SJCRH30 (cell line): ENCODE measurements at regions not wholly inside any gene's neighbourhood (a gene's known extent, or its start where the extent isn't known, plus 50 kb on each side); places are given as distances from the start of the nearest gene placed in this dataset.

Experiments used
- DNase-seq, 2 experiments: peaks; one replicate each; pipeline ENCODE4 v3.0.0-alpha.2; 2015 to 2020
- H3K27ac ChIP-seq: fragments of 250-450 bp; sonication (Bioruptor Pico); 2 replicates; pipeline ENCODE4 v1.5.1; 2020; ENCODE audit warnings: mild to moderate bottlenecking, moderate library complexity
- H3K27me3 ChIP-seq: fragments of 250-450 bp; sonication (Bioruptor Pico); 2 replicates; pipeline ENCODE4 v1.5.1; 2020; ENCODE audit warnings: mild to moderate bottlenecking, moderate library complexity
- H3K36me3 ChIP-seq: fragments of 250-450 bp; sonication (Bioruptor Pico); 2 replicates; pipeline ENCODE4 v1.5.1; 2020; ENCODE audit warnings: mild to moderate bottlenecking, moderate library complexity
- H3K4me1 ChIP-seq: fragments of 250-450 bp; sonication (Bioruptor Pico); 2 replicates; pipeline ENCODE4 v1.5.1; 2020; ENCODE audit warnings: mild to moderate bottlenecking, moderate library complexity
- H3K4me3 ChIP-seq: fragments of 250-450 bp; sonication (Bioruptor Pico); 2 replicates; pipeline ENCODE4 v1.5.1; 2020; ENCODE audit warnings: mild to moderate bottlenecking, moderate library complexity
- H3K9me3 ChIP-seq: fragments of 250-450 bp; sonication (Bioruptor Pico); replicated peaks from 2 replicates; pipeline ENCODE4 v1.5.1; 2020; ENCODE audit warnings: mild to moderate bottlenecking, moderate library complexity

- no peak for DNase-seq
- Histone ChIP-seq H3K27ac (no peak overlapping the region), H3K9me3 (no peaks in the 10 kb centered on the region), H3K36me3 (no peaks in the 10 kb centered on the region), H3K4me1 (no peaks in the 10 kb centered on the region), H3K4me3 (no peak overlapping the region), H3K27me3 (no peaks in the 10 kb centered on the region)
Measured at GRCh38 chr6:138571181-138571580, 71.9 kb upstream of the NHSL1 start.

- DNase-seq, result no peak
- no peaks in the 10 kb centered on the region for H3K36me3 ChIP-seq
- no peak overlapping the region for H3K27ac ChIP-seq
- H3K4me1 ChIP-seq, result no peaks in the 10 kb centered on the region
- H3K27me3 ChIP-seq, result no peaks in the 10 kb centered on the region
- H3K4me3 ChIP-seq, result peak overlapping the region; percentile 45
- no peaks in the 10 kb centered on the region for H3K9me3 ChIP-seq
Measured at GRCh38 chr6:138571585-138572166, 72.4 kb upstream of the NHSL1 start.

- DNase-seq, result peak; percentile 51 to 65
- no peak overlapping the region for H3K27ac ChIP-seq
Measured at GRCh38 chr6:138572167-138572875, 73.0 kb upstream of the NHSL1 start.

GRCh38 chr6:138572885-138573284 lies 73.6 kb upstream of the NHSL1 start:
- Histone ChIP-seq H3K27me3 (no peaks in the 10 kb centered on the region), H3K4me3 (no peak overlapping the region), H3K27ac (no peak overlapping the region), H3K9me3 (no peaks in the 10 kb centered on the region), H3K36me3 (no peaks in the 10 kb centered on the region), H3K4me1 (no peaks in the 10 kb centered on the region)
- DNase-seq, result no peak

More at GRCh38 chr6:138572167-138572875, 73.0 kb upstream of the NHSL1 start:
- H3K36me3 ChIP-seq, result no peaks in the 10 kb centered on the region
- H3K4me3 ChIP-seq, result peak overlapping the region; percentile 45
- H3K27me3 ChIP-seq, result no peaks in the 10 kb centered on the region
- H3K4me1 ChIP-seq, result no peaks in the 10 kb centered on the region
- no peaks in the 10 kb centered on the region for H3K9me3 ChIP-seq

- no peaks in the 10 kb centered on the region for H3K4me1 ChIP-seq
- DNase-seq, result no peak
- H3K9me3 ChIP-seq, result no peaks in the 10 kb centered on the region
- H3K27me3 ChIP-seq, result no peaks in the 10 kb centered on the region
- no peaks in the 10 kb centered on the region for H3K36me3 ChIP-seq
- no peak overlapping the region for H3K27ac ChIP-seq
- H3K4me3 ChIP-seq, result no peak overlapping the region
Measured at GRCh38 chr6:138575257-138575656, 76.0 kb upstream of the NHSL1 start.

- H3K4me1 ChIP-seq, result no peaks in the 10 kb centered on the region
- H3K4me3 ChIP-seq, result no peak overlapping the region
- no peak for DNase-seq
- H3K27me3 ChIP-seq, result no peaks in the 10 kb centered on the region
- H3K9me3 ChIP-seq, result no peaks in the 10 kb centered on the region
- H3K36me3 ChIP-seq, result no peaks in the 10 kb centered on the region
- no peak overlapping the region for H3K27ac ChIP-seq
Measured at GRCh38 chr6:138576313-138576712, 77.0 kb upstream of the NHSL1 start.

GRCh38 chr6:138577151-138577915 lies 78.0 kb upstream of the NHSL1 start:
- Histone ChIP-seq H3K27ac (no peak overlapping the region), H3K4me1 (no peaks in the 10 kb centered on the region), H3K27me3 (no peaks in the 10 kb centered on the region), H3K9me3 (no peaks in the 10 kb centered on the region), H3K36me3 (no peaks in the 10 kb centered on the region), H3K4me3 (no peak overlapping the region)
- DNase-seq, result no peak

GRCh38 chr6:138580040-138580439 lies 80.7 kb upstream of the NHSL1 start:
- Histone ChIP-seq H3K4me1 (no peaks in the 10 kb centered on the region), H3K27me3 (no peaks in the 10 kb centered on the region), H3K27ac (no peak overlapping the region), H3K9me3 (no peaks in the 10 kb centered on the region), H3K4me3 (no peak overlapping the region), H3K36me3 (no peaks in the 10 kb centered on the region)
- no peak for DNase-seq

GRCh38 chr6:138580801-138581200 lies 81.5 kb upstream of the NHSL1 start:
- no peaks in the 10 kb centered on the region for H3K36me3 ChIP-seq
- H3K9me3 ChIP-seq, result no peaks in the 10 kb centered on the region
- no peak overlapping the region for H3K27ac ChIP-seq
- H3K4me1 ChIP-seq, result no peaks in the 10 kb centered on the region
- H3K4me3 ChIP-seq, result no peak overlapping the region
- DNase-seq, result no peak
- no peaks in the 10 kb centered on the region for H3K27me3 ChIP-seq

- H3K4me3 ChIP-seq, result no peak overlapping the region
- DNase-seq, result no peak
- no peaks in the 10 kb centered on the region for H3K27me3 ChIP-seq
- H3K36me3 ChIP-seq, result no peaks in the 10 kb centered on the region
- no peak overlapping the region for H3K27ac ChIP-seq
- H3K4me1 ChIP-seq, result no peaks in the 10 kb centered on the region
- H3K9me3 ChIP-seq, result no peaks in the 10 kb centered on the region
Measured at GRCh38 chr6:138582573-138582972, 83.3 kb upstream of the NHSL1 start.

- no peak for DNase-seq
- Histone ChIP-seq H3K4me1 (no peaks in the 10 kb centered on the region), H3K27me3 (no peaks in the 10 kb centered on the region), H3K9me3 (no peaks in the 10 kb centered on the region), H3K4me3 (no peak overlapping the region), H3K36me3 (no peaks in the 10 kb centered on the region), H3K27ac (no peak overlapping the region)
Measured at GRCh38 chr6:138586638-138587037, 87.3 kb upstream of the NHSL1 start.

GRCh38 chr6:138588805-138589434 lies 89.6 kb upstream of the NHSL1 start:
- no peaks in the 10 kb centered on the region for H3K36me3 ChIP-seq
- DNase-seq, result peak; percentile 62 to 90
- no peaks in the 10 kb centered on the region for H3K27me3 ChIP-seq
- H3K4me1 ChIP-seq, result no peaks in the 10 kb centered on the region
- H3K9me3 ChIP-seq, result no peaks in the 10 kb centered on the region
- H3K27ac ChIP-seq, result no peak overlapping the region
- H3K4me3 ChIP-seq, result no peak overlapping the region

- H3K36me3 ChIP-seq, result no peaks in the 10 kb centered on the region
- no peaks in the 10 kb centered on the region for H3K4me1 ChIP-seq
- H3K27me3 ChIP-seq, result no peaks in the 10 kb centered on the region
- no peak overlapping the region for H3K4me3 ChIP-seq
- H3K27ac ChIP-seq, result no peak overlapping the region
- DNase-seq, result peak; percentile 65 to 86
- no peaks in the 10 kb centered on the region for H3K9me3 ChIP-seq
Measured at GRCh38 chr6:138590796-138591709, 91.8 kb upstream of the NHSL1 start.

GRCh38 chr6:138592749-138593123 lies 93.4 kb upstream of the NHSL1 start:
- Histone ChIP-seq H3K27me3 (no peaks in the 10 kb centered on the region), H3K4me3 (no peak overlapping the region), H3K27ac (no peak overlapping the region), H3K36me3 (no peaks in the 10 kb centered on the region), H3K9me3 (no peaks in the 10 kb centered on the region), H3K4me1 (no peaks in the 10 kb centered on the region)
- DNase-seq, result no peak
